Lower leg skin (tissue), 3 donors: ENCODE measurements at regions not wholly inside any gene's neighbourhood (a gene's known extent, or its start where the extent isn't known, plus 50 kb on each side); places are given as distances from the start of the nearest gene placed in this dataset.

Experiments
- POLR2A ChIP-seq, 2 donors: fragments of 450-650 bp; IDR thresholded peaks; one replicate each; pipeline ENCODE4 v1.6.1; 2016 to 2017; ENCODE audit warnings: antibody characterized with exemption in 2 of 2, mild to moderate bottlenecking in 1 of 2, moderate library complexity in 1 of 2
- TF ChIP-seq, protein P1 (sequence below), 3 donors: fragments of 450-650 bp; IDR thresholded peaks; one replicate each; pipeline ENCODE4 v1.5.1; 2016; ENCODE audit warnings: antibody characterized with exemption in 3 of 3, mild to moderate bottlenecking in 3 of 3, moderate library complexity in 2 of 3

GRCh38 chr9:73537561-73537960 lies 385.9 kb downstream of the ANXA1 start:
- TF ChIP-seq, protein P1, sequence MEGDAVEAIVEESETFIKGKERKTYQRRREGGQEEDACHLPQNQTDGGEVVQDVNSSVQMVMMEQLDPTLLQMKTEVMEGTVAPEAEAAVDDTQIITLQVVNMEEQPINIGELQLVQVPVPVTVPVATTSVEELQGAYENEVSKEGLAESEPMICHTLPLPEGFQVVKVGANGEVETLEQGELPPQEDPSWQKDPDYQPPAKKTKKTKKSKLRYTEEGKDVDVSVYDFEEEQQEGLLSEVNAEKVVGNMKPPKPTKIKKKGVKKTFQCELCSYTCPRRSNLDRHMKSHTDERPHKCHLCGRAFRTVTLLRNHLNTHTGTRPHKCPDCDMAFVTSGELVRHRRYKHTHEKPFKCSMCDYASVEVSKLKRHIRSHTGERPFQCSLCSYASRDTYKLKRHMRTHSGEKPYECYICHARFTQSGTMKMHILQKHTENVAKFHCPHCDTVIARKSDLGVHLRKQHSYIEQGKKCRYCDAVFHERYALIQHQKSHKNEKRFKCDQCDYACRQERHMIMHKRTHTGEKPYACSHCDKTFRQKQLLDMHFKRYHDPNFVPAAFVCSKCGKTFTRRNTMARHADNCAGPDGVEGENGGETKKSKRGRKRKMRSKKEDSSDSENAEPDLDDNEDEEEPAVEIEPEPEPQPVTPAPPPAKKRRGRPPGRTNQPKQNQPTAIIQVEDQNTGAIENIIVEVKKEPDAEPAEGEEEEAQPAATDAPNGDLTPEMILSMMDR (IDR thresholded peaks at IDR 0.05): no peak
- no peak for TF ChIP-seq POLR2A (IDR thresholded peaks at IDR 0.05)
